ENCODE measurements at regions not wholly inside any gene's neighbourhood (a gene's known extent, or its start where the extent isn't known, plus 50 kb on each side); places are given as distances from the start of the nearest gene placed in this dataset.
"Not testable (repeated sequence)": the region's sequence is repeated elsewhere in the genome, so short reads cannot be mapped to it uniquely, and the experiment has no call there.

DNA sequence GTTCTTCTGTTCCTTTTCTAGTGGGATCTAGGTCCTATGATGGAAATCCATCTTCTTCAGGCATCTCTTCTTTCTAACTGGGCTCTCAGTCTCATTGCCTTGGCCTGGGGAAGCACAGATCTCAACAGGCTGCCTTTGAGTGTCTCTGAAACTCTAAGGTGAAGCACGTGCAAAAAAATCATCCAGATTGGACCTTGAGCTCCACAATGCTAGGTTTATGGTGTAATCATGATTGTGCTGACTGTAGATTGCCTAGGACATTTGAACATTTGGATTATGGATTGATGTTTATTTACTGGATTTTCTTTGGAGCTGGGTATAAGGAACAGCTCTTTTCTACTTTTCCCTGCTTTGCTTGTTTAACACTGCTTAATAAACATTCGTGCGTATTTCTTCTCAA lies 191.5 kb upstream of the NR3C2 start:
- DNase-seq: no peak

DNA sequence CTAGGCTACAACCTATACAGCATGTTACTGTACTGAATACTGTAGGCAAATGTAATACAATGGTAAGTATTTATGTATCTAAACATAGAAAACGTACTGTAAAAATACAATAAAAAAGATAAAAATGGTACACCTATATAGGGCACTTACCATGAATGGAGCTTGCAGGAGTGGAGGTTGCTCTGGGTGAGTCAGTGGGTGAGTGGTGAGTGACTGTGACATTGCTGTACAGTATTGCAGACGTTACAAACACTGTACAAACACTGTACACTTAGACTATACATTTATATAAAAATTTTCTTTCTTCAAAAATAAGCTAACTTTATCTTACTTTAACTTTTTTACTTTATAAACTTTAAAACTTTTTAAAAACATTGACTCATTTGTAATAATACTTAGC lies 190.3 kb upstream of the NR3C2 start:
- no peak for DNase-seq

DNA sequence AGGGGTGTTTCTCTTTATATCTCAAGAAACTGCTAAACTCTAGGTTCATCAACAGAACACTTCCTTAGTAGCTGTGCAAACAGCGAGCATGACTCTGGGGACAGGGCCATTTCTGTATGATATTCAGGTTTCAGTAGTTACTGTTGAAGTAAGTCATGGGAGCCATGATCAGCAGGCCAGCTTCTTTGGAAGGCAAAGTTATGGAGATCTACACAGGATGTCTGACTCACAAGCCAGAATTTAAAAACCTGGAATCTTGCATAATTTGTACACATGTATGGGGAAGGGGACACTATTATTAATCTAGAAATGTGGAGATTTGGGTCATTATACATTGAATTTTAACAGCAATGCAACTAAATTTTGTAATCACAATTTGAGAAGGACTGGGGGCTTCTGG lies 187.8 kb upstream of the NR3C2 start:
- no peak for DNase-seq

DNA sequence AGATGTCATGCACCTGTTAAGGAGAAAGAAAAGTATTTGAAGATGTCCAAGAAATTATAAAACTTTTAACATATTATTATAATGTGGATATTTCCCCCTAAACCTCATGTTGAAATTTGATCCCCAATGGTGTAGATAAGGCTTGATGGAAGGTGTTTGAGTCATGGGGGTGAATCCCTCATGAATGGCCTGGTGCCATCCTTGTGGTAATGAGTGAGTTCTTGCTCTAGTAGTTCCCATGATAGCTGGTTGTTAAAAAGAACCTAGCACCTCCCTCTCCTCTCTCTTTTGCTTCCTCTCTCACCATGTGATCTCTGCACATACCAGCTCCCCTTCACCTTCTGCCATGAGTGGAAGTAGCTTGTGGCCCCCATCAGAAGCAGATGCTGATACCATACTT lies 176.6 kb upstream of the NR3C2 start:
- no peak for DNase-seq

DNA sequence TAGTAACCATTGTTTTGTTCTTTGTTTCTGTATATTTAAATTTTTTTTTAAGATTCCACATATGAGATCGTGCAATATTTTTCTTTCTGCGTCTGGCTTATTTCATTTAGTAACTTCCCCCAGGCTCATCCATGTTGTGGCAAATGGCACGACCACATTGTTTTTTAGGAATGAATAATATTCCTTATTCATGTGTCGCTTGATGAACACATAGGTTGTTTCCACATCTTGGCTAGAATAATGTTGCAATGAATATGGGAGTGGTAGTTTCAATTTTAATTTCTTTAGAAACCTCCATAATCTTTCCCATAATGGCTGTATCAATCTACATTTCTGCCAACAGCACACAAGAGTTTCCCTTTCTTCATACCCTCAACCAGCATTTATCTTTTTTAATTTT lies 166.8 kb upstream of the NR3C2 start:
- no peak for DNase-seq

DNA sequence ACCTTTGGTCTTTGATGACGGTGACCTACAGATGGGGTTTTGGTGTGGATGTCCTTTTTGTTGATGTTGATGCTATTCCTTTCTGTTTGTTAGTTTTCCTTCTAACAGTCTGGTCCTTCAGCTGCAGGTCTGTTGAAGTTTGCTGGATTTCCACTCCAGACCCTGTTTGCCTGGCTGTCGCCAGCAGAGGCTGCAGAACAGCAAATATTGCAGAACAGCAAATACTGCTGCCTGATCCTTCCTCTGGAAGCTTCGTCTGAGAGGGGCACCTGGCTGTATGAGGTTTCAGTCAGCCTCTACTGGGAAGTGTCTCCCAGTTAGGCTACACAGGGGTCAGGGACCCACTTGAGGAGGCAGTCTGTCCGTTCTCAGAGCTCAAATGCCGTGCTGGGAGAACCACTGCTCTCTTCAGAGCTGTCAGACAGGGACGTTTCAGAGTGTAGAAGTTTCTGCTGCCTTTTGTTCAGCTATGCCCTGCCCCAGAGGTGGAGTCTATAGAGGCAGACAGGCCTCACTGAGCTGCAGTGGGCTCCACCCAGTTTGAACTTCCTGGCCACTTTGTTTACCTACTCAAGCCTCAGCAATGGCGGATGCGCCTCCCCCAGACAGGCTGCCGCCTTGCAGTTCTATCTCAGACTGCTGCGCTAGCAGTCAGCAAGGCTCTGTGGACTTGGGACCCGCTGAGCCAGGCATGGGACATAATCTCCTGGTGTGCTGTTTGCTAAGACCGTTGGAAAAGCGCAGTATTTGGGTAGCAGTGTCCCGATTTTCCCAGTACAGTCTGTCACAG lies 156.4 kb upstream of the NR3C2 start:
- DNase-seq: not testable (repeated sequence)

DNA sequence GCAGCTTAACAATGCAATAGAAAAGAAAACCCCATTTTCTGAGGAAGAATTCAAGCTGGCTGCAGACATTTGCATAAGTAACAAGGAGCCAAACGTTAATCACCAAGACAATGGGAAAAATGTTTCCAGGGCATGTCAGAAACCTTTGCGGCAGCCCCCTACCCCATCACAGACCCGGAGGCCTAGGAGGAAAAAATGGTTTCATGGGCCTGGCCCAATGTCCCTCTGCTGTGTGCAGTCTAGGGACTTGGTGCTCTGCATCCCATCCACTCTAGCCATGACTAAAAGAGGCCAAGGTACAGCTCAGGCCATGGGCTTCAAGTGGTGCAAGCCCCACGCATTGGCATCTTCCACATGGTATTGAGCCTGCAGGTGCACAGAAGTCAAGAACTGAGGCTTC lies 147.0 kb upstream of the NR3C2 start:
- DNase-seq: no peak

DNA sequence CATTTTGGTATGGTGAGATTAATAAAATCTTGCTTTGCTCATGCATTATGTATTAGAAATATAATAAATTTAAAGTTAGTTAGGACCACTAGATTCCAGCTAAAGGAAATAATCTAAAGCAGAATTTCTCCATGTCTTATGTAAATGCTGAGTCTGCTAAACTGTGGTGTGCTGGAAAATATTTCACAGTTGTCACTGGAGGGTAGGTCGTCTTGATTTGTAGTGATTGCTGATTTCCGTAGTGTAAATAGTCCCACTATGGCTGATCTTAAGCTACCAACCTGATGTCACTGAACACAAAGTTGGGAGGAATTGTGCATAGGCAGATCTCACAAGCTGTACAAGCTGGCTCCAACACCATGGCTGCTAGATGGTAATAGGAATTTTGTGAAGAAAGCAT lies 133.4 kb upstream of the NR3C2 start:
- DNase-seq: no peak

DNA sequence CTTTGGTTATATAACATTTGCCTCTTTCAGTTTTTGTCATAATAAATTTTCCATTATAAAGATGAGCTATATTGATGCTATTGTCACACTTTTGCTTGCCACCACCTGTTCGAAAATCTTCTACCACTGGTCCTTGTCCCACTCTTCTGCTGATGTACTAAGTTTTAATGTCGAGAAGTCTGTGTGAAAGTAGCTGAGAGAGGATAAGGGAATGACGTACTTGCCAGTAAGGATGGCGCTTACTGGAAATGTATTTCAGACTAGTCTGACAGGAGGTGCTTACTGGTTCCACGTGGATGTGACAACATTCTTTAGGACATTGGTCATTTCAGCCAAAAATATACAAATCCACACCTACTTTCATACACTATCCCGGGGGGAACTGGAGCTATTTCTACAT lies 132.7 kb upstream of the NR3C2 start:
- no peak for DNase-seq

DNA sequence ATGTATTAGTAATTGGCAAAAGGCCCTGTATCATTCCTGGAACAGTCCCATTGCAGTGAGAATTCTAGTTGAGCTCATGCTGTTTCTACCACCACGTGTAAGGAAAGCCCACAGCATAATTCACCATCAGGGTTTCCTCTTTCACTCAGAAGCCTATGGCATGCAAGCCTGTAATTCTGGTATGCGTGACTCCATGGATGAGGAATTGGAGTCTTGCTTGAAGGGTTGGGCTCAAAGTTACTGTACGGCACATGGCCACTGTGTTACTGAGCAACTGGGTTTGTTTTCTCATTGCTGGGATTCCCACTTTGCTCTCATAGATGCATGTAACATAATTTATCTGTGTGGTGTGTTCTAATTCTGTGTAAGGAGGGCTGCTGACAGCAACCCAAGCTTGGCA lies 132.3 kb upstream of the NR3C2 start:
- DNase-seq: no peak

DNA sequence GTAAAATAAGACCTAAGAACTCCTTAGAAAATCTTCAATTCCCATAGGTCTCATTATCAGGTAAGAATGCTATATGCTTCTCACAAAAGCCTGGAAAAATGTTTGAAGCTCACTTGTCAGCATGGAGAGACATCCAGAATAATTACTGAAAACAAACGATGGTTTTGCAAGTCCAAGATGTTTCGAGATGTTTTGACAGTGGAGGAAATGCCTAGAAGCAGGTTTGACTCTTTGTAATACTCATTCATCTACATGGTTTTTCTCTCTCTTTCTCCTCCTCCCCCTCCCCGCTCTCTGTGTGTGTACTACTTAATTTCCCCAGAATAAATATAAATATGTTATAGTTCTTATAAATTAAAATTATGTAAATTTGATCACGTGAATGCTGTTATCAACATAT lies 131.9 kb upstream of the NR3C2 start:
- no peak for DNase-seq

DNA sequence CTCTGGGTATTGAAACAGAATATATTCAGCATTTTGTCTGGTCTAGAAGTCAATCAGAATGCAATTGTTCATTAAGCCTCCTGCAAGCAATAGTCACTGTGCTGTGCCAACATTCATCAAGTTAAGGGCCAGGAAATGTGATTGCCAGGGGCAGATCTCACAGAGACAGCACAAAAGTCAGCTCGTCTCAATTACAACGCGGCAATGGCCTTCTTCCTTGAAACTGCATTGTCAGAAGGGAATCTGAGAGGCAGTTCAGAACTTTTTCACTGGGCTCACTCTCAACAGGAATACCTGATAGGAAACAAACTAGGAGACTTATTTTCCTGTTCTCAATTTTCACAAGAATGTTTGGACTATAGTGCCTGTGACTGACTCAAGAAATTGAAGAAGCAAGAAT lies 131.1 kb upstream of the NR3C2 start:
- DNase-seq: no peak

DNA sequence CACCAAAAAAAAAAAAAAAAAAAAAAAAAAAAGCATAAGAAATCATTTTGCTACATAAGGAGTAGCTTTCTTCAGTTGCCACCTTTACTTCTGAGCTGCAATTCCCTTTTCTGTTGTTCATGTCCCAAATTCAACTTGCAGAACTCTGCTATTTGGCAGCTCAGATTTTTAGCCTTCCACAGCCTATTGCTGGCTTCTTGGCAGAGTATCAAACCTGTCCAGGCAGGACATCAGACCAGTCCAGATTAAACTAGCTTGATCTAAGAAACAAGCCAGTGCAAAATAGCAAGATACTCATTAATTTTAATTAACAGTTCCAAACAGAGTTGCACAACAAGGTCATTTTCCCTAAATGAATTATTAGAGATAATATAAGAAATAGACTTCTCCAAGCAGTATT lies 123.6 kb upstream of the NR3C2 start:
- DNase-seq: no peak

DNA sequence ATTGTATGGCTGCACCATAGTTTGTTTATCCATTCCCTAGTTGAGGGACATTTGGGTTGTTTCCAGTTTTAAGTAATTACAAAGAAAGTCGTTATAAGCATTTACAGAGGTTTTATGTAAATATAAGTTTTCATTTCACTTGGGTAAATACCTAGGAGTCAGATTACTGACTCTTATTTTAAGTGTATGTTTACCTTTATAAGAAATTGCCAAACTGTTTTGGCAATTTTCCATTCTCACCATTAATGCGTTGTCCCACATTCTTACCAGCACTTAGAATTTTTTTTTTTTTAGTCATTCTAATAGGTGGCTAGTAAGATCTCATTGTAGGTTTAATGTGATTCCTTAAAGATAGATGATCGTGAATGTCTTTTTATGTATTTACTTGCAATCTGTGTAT lies 121.5 kb upstream of the NR3C2 start:
- no peak for DNase-seq

DNA sequence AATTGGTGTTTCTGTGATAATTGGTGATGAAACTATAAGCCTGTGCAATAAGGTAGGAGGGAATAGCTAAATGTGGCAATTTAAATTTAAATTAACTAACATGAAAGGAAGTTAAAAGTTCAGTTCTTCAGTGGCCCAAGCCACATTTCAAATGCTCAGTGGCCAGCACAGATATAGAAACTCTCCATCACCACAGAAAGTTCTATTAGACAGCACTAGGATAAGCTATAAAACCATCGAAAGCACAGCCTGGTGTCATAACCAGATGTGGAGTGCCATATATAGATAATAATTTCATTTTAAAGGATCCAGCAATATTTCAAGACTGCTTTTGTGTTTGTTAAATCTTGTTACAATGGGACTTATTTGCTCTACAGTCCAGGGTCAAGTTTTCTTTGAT lies 119.3 kb upstream of the NR3C2 start:
- no peak for DNase-seq

DNA sequence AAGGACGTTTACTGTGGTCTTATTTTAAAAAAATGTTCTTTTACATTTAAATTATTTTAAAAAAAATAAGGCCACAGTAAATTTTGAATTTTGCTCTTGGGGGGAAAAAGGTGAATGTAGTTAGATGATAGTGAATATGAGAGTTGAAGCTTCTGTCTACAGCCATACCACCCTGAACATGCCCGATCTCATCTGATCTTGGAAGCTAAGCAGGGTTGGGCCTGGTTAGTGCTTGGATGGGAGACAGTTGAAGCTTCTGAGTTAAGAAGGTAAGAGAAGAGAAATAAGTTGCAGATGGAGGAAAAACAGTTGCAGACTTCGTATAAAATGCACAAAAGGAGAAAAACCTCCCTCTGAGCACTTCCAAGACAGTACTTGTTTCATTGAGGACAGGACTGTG lies 115.6 kb upstream of the NR3C2 start:
- DNase-seq: no peak

DNA sequence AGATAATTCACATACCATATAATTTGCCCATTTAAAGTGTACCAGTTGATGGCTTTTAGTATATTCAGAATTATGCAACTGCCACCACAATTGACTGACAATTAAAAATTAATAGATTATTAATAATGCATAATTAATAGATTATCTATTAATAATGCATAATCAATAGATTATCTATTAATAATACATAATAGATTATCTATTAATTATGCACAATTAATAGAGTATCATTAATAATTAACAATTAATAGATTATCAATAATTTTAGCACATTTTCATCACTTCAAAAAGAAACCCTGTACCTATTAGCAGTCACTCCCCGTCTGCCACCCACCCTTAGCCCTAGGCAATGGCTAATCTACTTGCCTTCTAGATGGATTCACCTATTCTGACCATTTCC lies 108.6 kb upstream of the NR3C2 start:
- no peak for DNase-seq

DNA sequence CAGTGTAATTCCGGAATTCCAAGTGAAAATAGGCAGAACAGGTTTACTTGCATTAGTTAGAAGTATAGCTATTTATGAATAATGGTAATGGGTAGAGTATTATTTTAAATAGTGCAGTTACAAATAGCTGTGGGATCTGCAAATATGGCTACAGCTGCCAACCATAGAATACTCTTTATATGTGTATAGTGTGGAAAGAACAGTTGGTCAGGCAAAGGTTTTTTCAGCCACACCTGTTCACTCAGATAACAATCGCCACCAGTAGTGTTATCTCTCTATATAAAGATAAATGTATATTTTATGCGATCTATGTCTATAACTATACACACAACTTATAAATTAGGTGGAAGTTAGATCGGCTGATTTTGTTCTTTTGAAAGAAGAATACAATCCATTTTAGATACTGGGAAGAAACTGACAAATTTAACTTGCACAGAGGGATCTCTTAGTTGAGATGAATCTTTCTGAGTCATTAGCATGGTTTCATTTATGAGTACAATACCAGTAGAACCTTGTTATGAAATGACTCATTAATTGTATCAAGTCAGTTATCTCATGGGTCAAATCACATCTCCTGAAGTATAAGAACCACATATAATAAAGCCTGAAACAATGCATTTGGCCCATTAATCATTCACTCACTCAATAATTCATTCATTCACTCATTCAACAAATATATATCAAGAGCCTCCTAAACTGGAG lies 100.9 kb upstream of the NR3C2 start:
- DNase-seq: no peak

DNA sequence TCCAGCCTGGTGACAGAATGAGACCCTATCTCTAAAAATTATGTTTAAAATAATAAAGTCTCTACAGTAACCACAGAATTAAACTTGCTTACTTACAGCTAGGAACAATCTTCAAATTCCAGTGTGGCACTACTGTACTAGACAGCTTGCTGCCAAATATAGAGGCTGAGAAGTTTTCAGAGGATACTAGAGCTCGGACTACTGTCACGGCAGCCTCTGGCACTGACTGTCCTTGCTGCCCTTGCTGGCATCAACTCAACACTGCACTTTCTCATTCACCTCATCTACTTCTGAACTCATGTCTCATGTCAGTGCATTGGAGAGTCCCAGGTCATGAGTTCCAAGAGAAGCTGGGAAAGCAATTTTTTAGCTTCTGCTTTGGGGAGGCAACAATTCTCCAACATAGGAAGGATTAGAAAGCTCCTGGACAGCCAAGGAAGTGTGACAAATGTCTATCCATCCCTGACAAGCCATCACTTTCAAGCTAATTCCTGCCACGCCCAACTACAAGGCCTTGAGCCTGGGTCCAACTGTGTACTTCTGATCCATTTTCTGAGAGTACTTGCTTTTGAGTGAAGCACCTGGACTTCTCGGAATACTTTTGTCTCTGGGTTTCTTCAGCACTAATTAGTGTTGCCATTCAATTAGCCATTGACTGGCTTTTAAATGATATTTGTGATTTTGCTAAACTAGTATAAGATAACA lies 98.6 kb upstream of the NR3C2 start:
- DNase-seq: no peak

DNA sequence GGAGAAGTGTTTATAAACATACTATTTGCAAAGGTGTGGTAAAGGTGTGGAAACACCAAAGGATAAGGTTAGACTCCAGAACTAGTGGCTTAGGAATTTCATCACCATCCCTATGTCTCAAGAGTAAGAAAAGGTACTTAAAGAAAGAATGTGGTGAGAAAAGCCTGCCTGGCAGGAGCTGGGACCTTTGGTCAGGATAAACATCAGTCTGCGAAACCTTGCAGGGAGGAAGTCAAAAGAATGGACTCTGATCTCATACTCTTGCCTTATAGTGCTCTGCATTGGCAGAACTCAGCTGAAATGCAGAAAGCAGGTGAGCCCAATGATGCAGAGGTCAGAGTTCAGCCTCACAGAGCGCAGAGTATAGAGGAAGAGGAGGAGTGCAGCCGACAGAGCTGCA lies 97.2 kb upstream of the NR3C2 start:
- DNase-seq: no peak

DNA sequence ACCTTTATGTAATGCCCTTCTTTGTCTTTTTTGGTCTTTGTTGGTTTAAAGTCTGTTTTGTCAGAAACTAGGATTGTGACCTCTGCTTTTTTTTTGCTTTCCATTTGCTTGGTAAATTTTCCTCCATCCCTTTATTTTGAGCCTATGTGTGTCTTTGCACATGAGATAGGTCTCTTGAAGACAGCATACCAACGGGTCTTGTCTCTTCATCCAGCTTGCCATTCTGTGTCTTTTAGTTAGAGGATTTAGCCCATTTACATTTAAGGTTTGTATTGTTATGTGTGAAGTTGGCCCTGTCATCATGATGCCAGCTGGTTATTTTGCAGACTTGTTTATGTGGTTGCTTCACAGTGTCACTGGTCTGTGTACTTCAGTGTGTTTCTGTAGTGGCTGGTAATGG lies 91.6 kb upstream of the NR3C2 start:
- not testable (repeated sequence) for DNase-seq

DNA sequence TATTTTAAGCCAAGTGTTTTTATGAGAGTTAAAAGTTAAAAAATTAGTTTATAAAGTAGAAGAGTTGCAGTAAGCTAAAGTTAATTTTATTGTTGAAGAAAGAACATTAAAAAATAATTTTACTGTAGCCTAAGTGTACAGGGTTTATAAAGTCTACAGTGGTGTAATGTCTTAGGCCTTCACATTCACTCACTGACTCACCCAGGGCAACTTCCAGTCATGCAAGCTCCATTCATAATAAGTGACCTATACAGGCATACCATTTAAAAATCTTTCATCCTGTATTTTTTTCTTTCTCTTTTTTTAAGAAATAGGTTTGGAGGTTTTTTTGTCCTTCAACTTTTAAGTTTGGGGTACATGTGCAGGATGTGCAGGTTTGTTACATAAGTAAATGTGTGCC lies 87.9 kb upstream of the NR3C2 start:
- no peak for DNase-seq

DNA sequence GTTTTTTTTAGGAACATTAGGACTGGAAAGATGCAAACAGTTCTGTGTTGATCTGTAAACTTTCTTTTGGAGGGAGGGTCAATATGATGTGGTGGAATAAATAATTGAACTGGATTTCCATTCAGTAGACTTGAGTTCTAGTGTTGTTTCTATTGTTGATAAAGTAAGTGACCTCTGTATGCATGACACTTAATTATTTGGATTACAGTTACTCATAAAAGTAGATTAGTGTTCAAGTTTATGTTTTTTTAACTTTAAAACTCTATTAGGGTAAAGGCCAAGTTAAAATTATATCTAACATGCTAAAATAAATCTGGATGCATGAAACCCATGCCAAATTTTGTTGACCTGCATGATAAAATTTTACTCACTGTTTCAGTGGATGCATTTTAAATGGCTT lies 85.4 kb upstream of the NR3C2 start:
- no peak for DNase-seq

DNA sequence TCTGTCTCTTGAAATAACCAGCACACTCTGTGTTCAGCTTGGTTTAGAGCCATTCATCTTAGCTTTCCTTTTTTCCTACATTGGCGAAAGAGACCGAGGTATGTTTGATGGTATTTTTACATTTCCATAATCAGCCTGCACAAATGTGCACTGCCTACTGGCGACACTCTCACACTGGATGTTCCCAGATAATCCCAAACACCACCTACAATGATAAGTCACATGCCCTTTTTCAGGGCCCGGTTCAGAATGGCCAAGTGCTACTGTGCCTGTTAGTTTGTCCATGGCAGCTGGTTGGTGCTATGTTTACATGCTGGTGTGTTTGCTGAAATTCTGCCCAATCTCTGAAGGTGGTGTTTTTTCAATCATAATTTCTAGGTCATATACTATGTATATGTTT lies 80.8 kb upstream of the NR3C2 start:
- no peak for DNase-seq
